Neural cell (in vitro differentiated cells): ENCODE measurements at regions not wholly inside any gene's neighbourhood (a gene's known extent, or its start where the extent isn't known, plus 50 kb on each side); places are given as distances from the start of the nearest gene placed in this dataset.

Experiments used
- EP300 ChIP-seq: fragments of 450-650 bp; conservative IDR thresholded peaks from 2 replicates; pipeline ENCODE4 v1.6.1; 2014; ENCODE audit warnings: antibody characterized with exemption, mild to moderate bottlenecking, moderate library complexity; ENCODE audit not compliant: poor library complexity, severe bottlenecking
- EZH2 ChIP-seq: fragments of 200-600, 300-800 bp; shearing (Covaris generic), sonication (generic); IDR thresholded peaks from 2 replicates; pipeline ENCODE4 v1.6.1; 2014; ENCODE audit warnings: antibody characterized with exemption, low read length, borderline replicate concordance, mild to moderate bottlenecking; ENCODE audit not compliant: insufficient read depth, poor library complexity, severe bottlenecking
- MXI1 ChIP-seq: fragments of 450-650 bp; conservative IDR thresholded peaks from 2 replicates; pipeline ENCODE4 v1.6.1; 2014; ENCODE audit warnings: antibody characterized with exemption, mild to moderate bottlenecking; ENCODE audit not compliant: poor library complexity, severe bottlenecking
- POLR2AphosphoS5 ChIP-seq: IDR thresholded peaks from 2 replicates; pipeline ENCODE4 v1.6.1; 2012
- RAD21 ChIP-seq: fragments of 450-650 bp; conservative IDR thresholded peaks from 2 replicates; pipeline ENCODE4 v1.6.1; 2014; ENCODE audit warnings: antibody characterized with exemption, mild to moderate bottlenecking, moderate library complexity
- SMC3 ChIP-seq: fragments of 450-650 bp; conservative IDR thresholded peaks from 2 replicates; pipeline ENCODE4 v1.6.1; 2014; ENCODE audit warnings: antibody characterized with exemption, mild to moderate bottlenecking, moderate library complexity; ENCODE audit not compliant: poor library complexity
- TAF1 ChIP-seq: IDR thresholded peaks from 2 replicates; pipeline ENCODE4 v1.6.1; 2012; ENCODE audit warnings: low read depth
- TF ChIP-seq, protein P1 (sequence below): fragments of 450-650 bp; IDR thresholded peaks from 2 replicates; pipeline ENCODE4 v1.5.1; 2014; ENCODE audit warnings: antibody characterized with exemption, mild to moderate bottlenecking, moderate library complexity; ENCODE audit not compliant: poor library complexity, severe bottlenecking

DNA sequence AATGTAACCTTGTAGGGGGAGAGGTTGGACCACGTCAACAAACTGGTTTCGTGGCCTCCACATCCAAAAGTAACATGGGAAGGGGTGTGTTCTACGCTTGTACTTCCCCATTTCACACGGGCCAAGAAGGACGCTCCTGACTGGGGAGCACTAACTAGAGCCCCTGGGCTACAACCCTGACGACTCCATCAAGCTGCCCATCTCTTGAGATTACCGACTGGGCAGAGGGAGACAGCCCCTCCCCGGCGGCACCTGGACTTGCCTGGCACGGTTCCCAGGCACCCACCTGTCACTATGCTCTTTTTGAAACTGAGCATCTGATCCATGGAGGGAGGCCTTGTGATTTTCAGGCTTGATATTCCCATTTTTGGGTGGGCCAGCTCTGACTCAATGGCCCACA, 68.5 kb downstream of the SHANK2 start:
- TF ChIP-seq SMC3 (no peak), EZH2 (no peak), TAF1 (no peak), POLR2AphosphoS5 (no peak), RAD21 (no peak), MXI1 (no peak), EP300 (no peak)
- TF ChIP-seq, protein P1, sequence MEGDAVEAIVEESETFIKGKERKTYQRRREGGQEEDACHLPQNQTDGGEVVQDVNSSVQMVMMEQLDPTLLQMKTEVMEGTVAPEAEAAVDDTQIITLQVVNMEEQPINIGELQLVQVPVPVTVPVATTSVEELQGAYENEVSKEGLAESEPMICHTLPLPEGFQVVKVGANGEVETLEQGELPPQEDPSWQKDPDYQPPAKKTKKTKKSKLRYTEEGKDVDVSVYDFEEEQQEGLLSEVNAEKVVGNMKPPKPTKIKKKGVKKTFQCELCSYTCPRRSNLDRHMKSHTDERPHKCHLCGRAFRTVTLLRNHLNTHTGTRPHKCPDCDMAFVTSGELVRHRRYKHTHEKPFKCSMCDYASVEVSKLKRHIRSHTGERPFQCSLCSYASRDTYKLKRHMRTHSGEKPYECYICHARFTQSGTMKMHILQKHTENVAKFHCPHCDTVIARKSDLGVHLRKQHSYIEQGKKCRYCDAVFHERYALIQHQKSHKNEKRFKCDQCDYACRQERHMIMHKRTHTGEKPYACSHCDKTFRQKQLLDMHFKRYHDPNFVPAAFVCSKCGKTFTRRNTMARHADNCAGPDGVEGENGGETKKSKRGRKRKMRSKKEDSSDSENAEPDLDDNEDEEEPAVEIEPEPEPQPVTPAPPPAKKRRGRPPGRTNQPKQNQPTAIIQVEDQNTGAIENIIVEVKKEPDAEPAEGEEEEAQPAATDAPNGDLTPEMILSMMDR, result no peak
